ENCODE measurements at regions not wholly inside any gene's neighbourhood (a gene's known extent, or its start where the extent isn't known, plus 50 kb on each side); places are given as distances from the start of the nearest gene placed in this dataset.

DNA sequence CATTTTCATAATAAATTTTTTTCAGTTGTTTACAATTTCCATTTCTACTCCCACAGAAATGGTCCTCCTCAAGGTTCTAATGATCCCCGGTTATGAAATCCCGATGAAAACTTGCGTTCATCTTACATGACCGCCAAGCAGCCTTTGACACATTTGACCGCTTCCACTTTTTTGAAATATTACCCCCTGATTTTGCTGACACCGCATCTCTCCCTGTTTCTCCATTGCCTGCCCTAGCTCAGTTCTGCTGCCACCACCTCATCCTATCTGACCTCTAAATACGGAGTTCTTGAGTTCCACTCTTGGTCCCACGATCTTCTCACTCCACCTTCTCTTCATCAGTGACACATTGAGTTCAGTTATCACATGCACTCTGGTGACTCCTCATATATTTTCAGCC lies 74.1 kb downstream of the SLC35B3 start:
- TF ChIP-seq POLR2A (IDR thresholded peaks at IDR 0.05): no peak
- TF ChIP-seq, protein P1, sequence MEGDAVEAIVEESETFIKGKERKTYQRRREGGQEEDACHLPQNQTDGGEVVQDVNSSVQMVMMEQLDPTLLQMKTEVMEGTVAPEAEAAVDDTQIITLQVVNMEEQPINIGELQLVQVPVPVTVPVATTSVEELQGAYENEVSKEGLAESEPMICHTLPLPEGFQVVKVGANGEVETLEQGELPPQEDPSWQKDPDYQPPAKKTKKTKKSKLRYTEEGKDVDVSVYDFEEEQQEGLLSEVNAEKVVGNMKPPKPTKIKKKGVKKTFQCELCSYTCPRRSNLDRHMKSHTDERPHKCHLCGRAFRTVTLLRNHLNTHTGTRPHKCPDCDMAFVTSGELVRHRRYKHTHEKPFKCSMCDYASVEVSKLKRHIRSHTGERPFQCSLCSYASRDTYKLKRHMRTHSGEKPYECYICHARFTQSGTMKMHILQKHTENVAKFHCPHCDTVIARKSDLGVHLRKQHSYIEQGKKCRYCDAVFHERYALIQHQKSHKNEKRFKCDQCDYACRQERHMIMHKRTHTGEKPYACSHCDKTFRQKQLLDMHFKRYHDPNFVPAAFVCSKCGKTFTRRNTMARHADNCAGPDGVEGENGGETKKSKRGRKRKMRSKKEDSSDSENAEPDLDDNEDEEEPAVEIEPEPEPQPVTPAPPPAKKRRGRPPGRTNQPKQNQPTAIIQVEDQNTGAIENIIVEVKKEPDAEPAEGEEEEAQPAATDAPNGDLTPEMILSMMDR (IDR thresholded peaks at IDR 0.05): no peak
- WGBS, 4 donors: 87 to 88% (median 88%) methylated on average over 8 of the region's 8 CpGs
- Histone ChIP-seq H3K27ac (no peak overlapping the region), H3K36me3 (no peaks in the 10 kb centered on the region), H3K4me3 (no peak overlapping the region), H3K9me3 (no peaks in the 10 kb centered on the region), H3K27me3 (peaks cover 0 to 6% (median 0%) of the 10 kb centered on the region in 9 donors), H3K4me1 (no peaks in the 10 kb centered on the region)
- DNase-seq (no peak), ATAC-seq (no peak)
- intact Hi-C loops (cut with DNase I): no loop called here

DNA sequence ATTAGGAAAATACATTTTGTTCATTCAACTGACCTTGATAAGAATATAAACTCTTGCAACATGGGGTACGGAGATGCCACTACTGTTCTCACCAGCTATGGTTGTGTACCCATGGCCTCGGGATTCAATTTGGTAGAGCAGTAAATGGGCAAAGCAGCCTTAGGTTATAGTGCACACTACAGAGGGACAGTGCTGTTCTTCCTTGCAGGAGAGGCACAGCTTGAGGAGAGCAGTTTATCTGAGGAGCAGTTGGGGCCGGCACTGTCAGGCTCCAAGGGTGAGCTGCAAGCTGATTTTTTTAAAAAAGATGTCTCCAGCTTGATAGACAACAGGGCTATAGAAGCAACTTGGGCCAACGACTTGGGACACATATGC lies 82.4 kb downstream of the SLC35B3 start:
- H3K4me3 ChIP-seq: no peak overlapping the region
- ATAC-seq: no peak
- no peak overlapping the region for H3K27ac ChIP-seq
- no peaks in the 10 kb centered on the region for H3K4me1 ChIP-seq
- DNase-seq: no peak
- no peaks in the 10 kb centered on the region for H3K27me3 ChIP-seq
- 63 to 71% (median 66%) methylated on average over 4 of the region's 4 CpGs for WGBS, 4 donors
- H3K36me3 ChIP-seq: no peaks in the 10 kb centered on the region
- no peaks in the 10 kb centered on the region for H3K9me3 ChIP-seq
- TF ChIP-seq POLR2A (IDR thresholded peaks at IDR 0.05): no peak
- TF ChIP-seq, protein P1 (IDR thresholded peaks at IDR 0.05): no peak
- intact Hi-C loops (cut with DNase I): no loop called here

DNA sequence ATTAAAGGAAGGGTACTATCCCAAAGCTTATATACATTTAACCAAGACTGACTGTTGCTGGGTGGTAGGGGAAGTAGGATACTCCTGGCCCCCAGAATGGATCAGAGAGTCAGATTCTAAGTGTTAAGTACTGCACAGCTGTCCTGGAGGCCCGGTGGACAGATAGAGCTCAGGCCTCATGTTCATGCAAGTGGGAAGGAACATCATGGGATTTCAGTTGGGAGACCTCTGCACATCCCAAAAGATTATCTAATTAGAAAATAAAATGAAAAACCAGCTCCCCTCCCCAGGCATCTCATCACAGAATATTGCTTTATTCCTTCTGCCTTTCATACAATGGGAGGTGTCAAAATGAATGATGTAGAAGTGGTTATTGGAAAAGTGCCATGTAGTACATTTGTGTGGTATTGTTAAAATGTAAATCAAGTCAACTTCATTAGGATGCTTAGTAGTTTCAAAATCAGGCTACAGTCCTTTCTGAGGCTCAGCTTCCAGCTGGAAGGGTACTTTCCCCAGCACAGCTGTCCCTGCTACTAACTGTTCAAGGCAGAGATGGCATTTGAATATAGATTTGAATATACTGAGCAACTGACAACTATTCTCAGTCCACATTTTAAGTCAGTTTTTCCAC lies 82.9 kb downstream of the SLC35B3 start:
- intact Hi-C loops (cut with DNase I): no loop called here
- 75 to 86% (median 84%) methylated on average over 1 of the region's 1 CpG for WGBS, 4 donors
- Histone ChIP-seq H3K36me3 (no peaks in the 10 kb centered on the region), H3K9me3 (no peaks in the 10 kb centered on the region), H3K27me3 (no peaks in the 10 kb centered on the region), H3K4me1 (no peaks in the 10 kb centered on the region), H3K4me3 (no peak overlapping the region), H3K27ac (no peak overlapping the region)
- no peak for DNase-seq
- ATAC-seq: no peak
- TF ChIP-seq, protein P1 (IDR thresholded peaks at IDR 0.05): no peak
- no peak for TF ChIP-seq POLR2A (IDR thresholded peaks at IDR 0.05)

DNA sequence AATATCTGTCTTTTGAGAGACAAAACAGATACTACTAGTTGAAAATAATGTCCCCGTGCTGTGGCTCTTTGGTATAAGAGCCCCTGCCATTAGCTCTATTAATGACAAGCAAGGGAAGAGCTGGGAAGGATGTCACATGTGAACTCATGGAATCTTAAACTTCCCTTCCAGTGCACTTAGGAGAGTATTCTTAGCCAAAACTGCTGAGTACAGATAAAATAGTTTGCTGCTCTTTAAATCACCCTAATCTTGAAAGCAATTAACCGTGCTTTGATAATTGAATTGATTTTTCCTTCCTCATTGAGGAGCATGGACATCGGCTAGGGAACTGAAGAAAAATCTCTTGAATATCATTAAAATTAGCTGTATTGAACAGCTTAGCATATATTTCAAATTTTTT lies 91.7 kb downstream of the SLC35B3 start:
- H3K27me3 ChIP-seq: peaks cover 0 to 9% (median 0%) of the 10 kb centered on the region in 9 donors
- DNase-seq (no peak), ATAC-seq (no peak)
- H3K36me3 ChIP-seq: no peaks in the 10 kb centered on the region
- peaks cover 0 to 8% (median 0%) of the 10 kb centered on the region in 12 donors for H3K9me3 ChIP-seq
- no peaks in the 10 kb centered on the region for H3K4me1 ChIP-seq
- intact Hi-C loops (cut with DNase I): no loop called here
- 28 to 37% (median 31%) methylated on average over 3 of the region's 3 CpGs for WGBS, 4 donors
- H3K4me3 ChIP-seq: no peak overlapping the region
- H3K27ac ChIP-seq: no peak overlapping the region
- TF ChIP-seq, protein P1 (IDR thresholded peaks at IDR 0.05): no peak
- no peak for TF ChIP-seq POLR2A (IDR thresholded peaks at IDR 0.05)
